DND-41 (cell line): ENCODE measurements at regions not wholly inside any gene's neighbourhood (a gene's known extent, or its start where the extent isn't known, plus 50 kb on each side); places are given as distances from the start of the nearest gene placed in this dataset.

Source experiments
- CTCF ChIP-seq: IDR thresholded peaks from 2 replicates; pipeline ENCODE4 v1.5.1; 2012; ENCODE audit warnings: borderline replicate concordance, low read length, moderate library complexity, mild to moderate bottlenecking; ENCODE audit not compliant: poor library complexity, severe bottlenecking; ENCODE audit errors: extremely low read depth
- EZH2 ChIP-seq: IDR thresholded peaks from 3 replicates; pipeline ENCODE4 v1.6.1; 2012; ENCODE audit warnings: borderline replicate concordance, low read depth, mild to moderate bottlenecking, moderate library complexity, low read length, inconsistent platforms; ENCODE audit not compliant: severe bottlenecking

- TF ChIP-seq CTCF (no peak), EZH2 (no peak)
Observed at GRCh38 chr2:194363295-194363694, 1293.7 kb upstream of the SLC39A10 start.
